Effector CD8-positive, alpha-beta T cell (primary cell): ENCODE measurements at regions not wholly inside any gene's neighbourhood (a gene's known extent, or its start where the extent isn't known, plus 50 kb on each side); places are given as distances from the start of the nearest gene placed in this dataset.
"Not testable (repeated sequence)": the region's sequence is repeated elsewhere in the genome, so short reads cannot be mapped to it uniquely, and the experiment has no call there.

ENCODE experiments used
- DNase-seq: peaks from one replicate; lab custom pipeline; 2025; lab: John Stamatoyannopoulos, UW

GRCh38 chr10:29725133-29725720, 90.5 kb upstream of the SVIL start:
- DNase-seq, result no peak

- no peak for DNase-seq
Observed at GRCh38 chr10:29723726-29724125, 89.0 kb upstream of the SVIL start.

GRCh38 chr10:29722777-29723176, 88.0 kb upstream of the SVIL start:
- no peak for DNase-seq

GRCh38 chr10:29720149-29720548, 85.4 kb upstream of the SVIL start:
- DNase-seq, result no peak

- no peak for DNase-seq
Observed at GRCh38 chr10:29719281-29719675, 84.5 kb upstream of the SVIL start.

GRCh38 chr10:29715296-29715695, 80.5 kb upstream of the SVIL start:
- no peak for DNase-seq

- no peak for DNase-seq
Observed at GRCh38 chr10:29714096-29714874, 79.5 kb upstream of the SVIL start.

- DNase-seq, result no peak
Observed at GRCh38 chr10:29713450-29713849, 78.7 kb upstream of the SVIL start.

GRCh38 chr10:29712108-29712507, 77.3 kb upstream of the SVIL start:
- no peak for DNase-seq

- DNase-seq, result no peak
Observed at GRCh38 chr10:29710128-29710527, 75.4 kb upstream of the SVIL start.

GRCh38 chr10:29709484-29710002, 74.8 kb upstream of the SVIL start:
- DNase-seq, result no peak

- no peak for DNase-seq
Observed at GRCh38 chr10:29703271-29703670, 68.5 kb upstream of the SVIL start.

GRCh38 chr10:29702273-29703164, 67.7 kb upstream of the SVIL start:
- no peak for DNase-seq

- no peak for DNase-seq
Observed at GRCh38 chr10:29701306-29701705, 66.5 kb upstream of the SVIL start.

GRCh38 chr10:29699621-29700020, 64.8 kb upstream of the SVIL start:
- no peak for DNase-seq

GRCh38 chr10:29698773-29699490, 64.2 kb upstream of the SVIL start:
- no peak for DNase-seq

GRCh38 chr10:29696581-29696980, 61.8 kb upstream of the SVIL start:
- not testable (repeated sequence) for DNase-seq

GRCh38 chr10:29694121-29694520, 59.4 kb upstream of the SVIL start:
- no peak for DNase-seq

- no peak for DNase-seq
Observed at GRCh38 chr10:29692121-29692539, 57.4 kb upstream of the SVIL start.

- DNase-seq, result no peak
Observed at GRCh38 chr10:29691564-29692072, 56.8 kb upstream of the SVIL start.

- no peak for DNase-seq
Observed at GRCh38 chr10:29689001-29689400, 54.2 kb upstream of the SVIL start.
